HEK293 (cell line): ENCODE measurements at regions not wholly inside any gene's neighbourhood (a gene's known extent, or its start where the extent isn't known, plus 50 kb on each side); places are given as distances from the start of the nearest gene placed in this dataset.

ENCODE experiments used
- OSR2 ChIP-seq: fragments of 450-650 bp; formaldehyde crosslinking; IDR thresholded peaks from 2 replicates; pipeline ENCODE4 v1.5.1; 2016; ENCODE audit warnings: missing biosample characterization, missing genetic modification characterization
- PRDM2 ChIP-seq: fragments of 450-650 bp; formaldehyde crosslinking; IDR thresholded peaks from 2 replicates; pipeline ENCODE4 v1.5.1; 2016; ENCODE audit warnings: missing biosample characterization, missing genetic modification characterization, borderline replicate concordance
- YY1 ChIP-seq: fragments of 450-650 bp; formaldehyde crosslinking; IDR thresholded peaks from 2 replicates; pipeline ENCODE4 v1.5.1; 2018; ENCODE audit warnings: missing biosample characterization, missing genetic modification characterization
- ZNF223 ChIP-seq: fragments of 450-650 bp; formaldehyde crosslinking; IDR thresholded peaks from 2 replicates; pipeline ENCODE4 v1.5.1; 2016; ENCODE audit warnings: missing biosample characterization, missing genetic modification characterization
- ZNF518A ChIP-seq: fragments of 450-650 bp; formaldehyde crosslinking; conservative IDR thresholded peaks from 2 replicates; pipeline ENCODE4 v1.5.1; 2016; ENCODE audit warnings: low read depth, missing biosample characterization, missing genetic modification characterization
- ZNF580 ChIP-seq: fragments of 450-650 bp; formaldehyde crosslinking; IDR thresholded peaks from 2 replicates; pipeline ENCODE4 v1.5.1; 2016; ENCODE audit warnings: missing biosample characterization, missing genetic modification characterization
- ZNF621 ChIP-seq: fragments of 450-650 bp; formaldehyde crosslinking; IDR thresholded peaks from 2 replicates; pipeline ENCODE4 v1.5.1; 2017; ENCODE audit warnings: missing biosample characterization, missing genetic modification characterization
- ZNF654 ChIP-seq: fragments of 450-650 bp; formaldehyde crosslinking; IDR thresholded peaks from 2 replicates; pipeline ENCODE4 v1.5.1; 2016; ENCODE audit warnings: low read depth, missing biosample characterization, missing genetic modification characterization
- ZNF660 ChIP-seq: fragments of 450-650 bp; IDR thresholded peaks from 2 replicates; pipeline ENCODE4 v1.5.1; 2018; ENCODE audit warnings: missing biosample characterization, mild to moderate bottlenecking, missing genetic modification characterization
- ZNF677 ChIP-seq: fragments of 450-650 bp; IDR thresholded peaks from 2 replicates; pipeline ENCODE4 v1.5.0; 2018; ENCODE audit warnings: missing biosample characterization, mild to moderate bottlenecking, missing genetic modification characterization, moderate library complexity
- ZNF837 ChIP-seq: fragments of 450-650 bp; formaldehyde crosslinking; IDR thresholded peaks from 2 replicates; pipeline ENCODE4 v1.5.1; 2016; ENCODE audit warnings: missing biosample characterization, missing genetic modification characterization
- ZSCAN18 ChIP-seq: fragments of 450-650 bp; formaldehyde crosslinking; IDR thresholded peaks from 2 replicates; pipeline ENCODE4 v1.5.1; 2016; ENCODE audit warnings: missing biosample characterization, missing genetic modification characterization
- ZSCAN30 ChIP-seq: fragments of 450-650 bp; IDR thresholded peaks from 2 replicates; pipeline ENCODE4 v1.5.1; 2018; ENCODE audit warnings: missing biosample characterization, mild to moderate bottlenecking, missing genetic modification characterization, moderate library complexity
- ZSCAN5A ChIP-seq: fragments of 450-650 bp; formaldehyde crosslinking; IDR thresholded peaks from 2 replicates; pipeline ENCODE4 v1.5.1; 2016; ENCODE audit warnings: missing biosample characterization, missing genetic modification characterization

GRCh38 chr1:221478050-221478949 is 263.6 kb downstream of the DUSP10 start (continued):
- TF ChIP-seq PRDM2 (tag by site-specific recombination) (no peak), ZSCAN30 (peak; percentile 35; the same call in 1 of the 2 replicates), OSR2 (no peak), ZNF621 (no peak), ZNF518A (tag by site-specific recombination) (no peak), YY1 (tag by site-specific recombination) (no peak), ZNF837 (tag by site-specific recombination) (no peak), ZNF654 (peak; percentile 72), ZNF223 (tag by site-specific recombination) (no peak), ZNF580 (no peak), ZNF677 (tag by site-specific recombination) (no peak), ZSCAN18 (tag by site-specific recombination) (no peak), ZNF660 (tag by site-specific recombination) (peak; percentile 85), ZSCAN5A (tag by site-specific recombination) (no peak)
